Coronary artery (tissue), 2 donors: ENCODE measurements at regions not wholly inside any gene's neighbourhood (a gene's known extent, or its start where the extent isn't known, plus 50 kb on each side); places are given as distances from the start of the nearest gene placed in this dataset.

Source experiments
- DNase-seq: peaks from one replicate; pipeline ENCODE4 v3.0.0-alpha.2; 2017; ENCODE audit warnings: low spot score
- H3K27ac ChIP-seq, 2 donors: fragments of 200-600 bp; sonication (generic); one replicate each; pipeline ENCODE4 v1.5.1; 2016 to 2019
- H3K4me3 ChIP-seq: fragments of 200-600 bp; sonication (generic); 2 replicates; pipeline ENCODE4 v1.5.1; 2016; ENCODE audit warnings: mild to moderate bottlenecking, moderate library complexity
- TF ChIP-seq, protein P1 (sequence below): fragments of 200-600 bp; sonication (generic); IDR thresholded peaks from one replicate; pipeline ENCODE4 v1.5.1; 2019; ENCODE audit warnings: antibody characterized with exemption

DNA sequence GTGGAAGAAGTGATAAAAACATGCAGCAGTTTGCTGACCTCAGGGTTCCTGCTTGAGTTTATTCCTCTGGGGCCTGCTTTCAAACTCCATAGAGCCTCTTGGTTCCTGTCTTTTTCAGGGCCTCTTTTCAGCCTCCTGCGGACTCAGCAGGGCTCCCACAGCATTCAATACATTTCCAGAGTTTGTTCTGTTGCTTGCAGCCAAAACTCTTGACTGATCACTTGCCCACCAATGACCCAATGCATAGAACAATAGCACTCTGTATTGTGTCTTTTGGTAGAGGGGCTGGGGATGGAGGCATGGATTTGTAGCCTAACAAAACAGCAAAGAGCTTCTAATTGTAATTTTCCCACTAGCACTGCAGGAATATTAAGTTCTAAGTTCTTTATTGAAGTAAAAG lies 50.8 kb upstream of the CREB5 start:
- TF ChIP-seq, protein P1, sequence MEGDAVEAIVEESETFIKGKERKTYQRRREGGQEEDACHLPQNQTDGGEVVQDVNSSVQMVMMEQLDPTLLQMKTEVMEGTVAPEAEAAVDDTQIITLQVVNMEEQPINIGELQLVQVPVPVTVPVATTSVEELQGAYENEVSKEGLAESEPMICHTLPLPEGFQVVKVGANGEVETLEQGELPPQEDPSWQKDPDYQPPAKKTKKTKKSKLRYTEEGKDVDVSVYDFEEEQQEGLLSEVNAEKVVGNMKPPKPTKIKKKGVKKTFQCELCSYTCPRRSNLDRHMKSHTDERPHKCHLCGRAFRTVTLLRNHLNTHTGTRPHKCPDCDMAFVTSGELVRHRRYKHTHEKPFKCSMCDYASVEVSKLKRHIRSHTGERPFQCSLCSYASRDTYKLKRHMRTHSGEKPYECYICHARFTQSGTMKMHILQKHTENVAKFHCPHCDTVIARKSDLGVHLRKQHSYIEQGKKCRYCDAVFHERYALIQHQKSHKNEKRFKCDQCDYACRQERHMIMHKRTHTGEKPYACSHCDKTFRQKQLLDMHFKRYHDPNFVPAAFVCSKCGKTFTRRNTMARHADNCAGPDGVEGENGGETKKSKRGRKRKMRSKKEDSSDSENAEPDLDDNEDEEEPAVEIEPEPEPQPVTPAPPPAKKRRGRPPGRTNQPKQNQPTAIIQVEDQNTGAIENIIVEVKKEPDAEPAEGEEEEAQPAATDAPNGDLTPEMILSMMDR = no peak

DNA sequence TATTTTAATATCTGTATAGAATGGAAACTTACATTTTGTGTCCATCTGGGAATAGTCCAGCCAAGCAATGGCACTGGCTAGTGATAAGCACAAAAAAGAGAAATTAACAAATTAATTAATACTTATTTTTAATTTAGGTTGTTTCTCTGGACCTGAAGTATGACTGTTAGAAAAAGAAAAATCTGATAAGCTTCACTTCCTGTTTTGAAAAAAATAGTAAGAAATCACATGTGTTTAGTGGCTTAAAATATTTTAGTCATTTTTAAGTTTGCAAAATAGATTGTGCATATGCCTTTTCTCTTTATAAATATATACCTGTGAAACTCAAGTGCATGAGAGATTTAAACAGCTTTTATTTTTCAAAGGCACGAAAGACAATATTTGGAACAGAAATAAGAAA lies 50.1 kb upstream of the CREB5 start:
- no peak for DNase-seq
- Histone ChIP-seq H3K27ac (no peak overlapping the region), H3K4me3 (no peak overlapping the region)
- TF ChIP-seq, protein P1 = no peak

More for the DNA sequence above, 50.8 kb upstream of the CREB5 start:
- Histone ChIP-seq H3K4me3 (no peak overlapping the region), H3K27ac (no peak overlapping the region)
- DNase-seq = no peak
